GM21619 (cell line): ENCODE measurements at regions not wholly inside any gene's neighbourhood (a gene's known extent, or its start where the extent isn't known, plus 50 kb on each side); places are given as distances from the start of the nearest gene placed in this dataset.
"Not testable (repeated sequence)": the region's sequence is repeated elsewhere in the genome, so short reads cannot be mapped to it uniquely, and the experiment has no call there.

Source experiments
- ATAC-seq: cut with Tn5 transposase; IDR thresholded peaks from one replicate; pipeline ENCODE4 v1.9.1; 2021; ENCODE audit not compliant: unreplicated experiment

DNA sequence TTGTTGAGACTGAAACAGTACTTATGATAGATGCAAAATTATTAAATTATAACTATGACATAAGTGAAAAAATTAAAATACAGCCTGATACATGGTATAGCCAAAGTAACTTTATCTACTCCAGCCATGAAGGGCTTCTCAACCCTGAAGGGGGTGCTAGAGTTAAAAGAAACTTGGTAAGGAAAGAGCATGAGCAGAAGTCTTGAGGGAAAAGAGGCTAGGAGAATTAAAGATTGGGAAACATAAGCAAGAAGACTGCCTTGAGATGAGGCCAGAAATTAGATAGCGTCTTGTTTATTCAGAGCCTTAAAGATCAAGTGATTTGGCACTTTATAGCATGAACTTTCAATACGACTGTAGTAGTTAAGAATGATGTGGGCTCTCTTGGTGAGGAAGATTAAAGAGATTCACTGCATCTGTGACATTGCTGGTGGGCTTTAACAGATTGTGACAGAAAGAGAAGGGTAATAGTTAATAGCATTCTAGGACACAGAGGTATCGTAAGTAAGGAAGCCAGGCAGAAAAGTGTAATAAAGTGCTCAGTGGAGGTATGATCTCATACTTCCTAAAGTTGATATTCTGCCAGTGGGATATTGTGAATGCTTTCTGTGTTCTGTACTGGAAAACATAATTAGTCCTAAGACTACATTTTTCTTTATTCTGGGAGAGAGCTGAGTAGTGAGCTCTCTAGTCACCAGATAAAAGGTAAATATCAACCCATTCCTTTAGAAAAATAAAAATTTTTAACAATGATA is 385.4 kb upstream of the PRR20A start:
- ATAC-seq, result no peak

DNA sequence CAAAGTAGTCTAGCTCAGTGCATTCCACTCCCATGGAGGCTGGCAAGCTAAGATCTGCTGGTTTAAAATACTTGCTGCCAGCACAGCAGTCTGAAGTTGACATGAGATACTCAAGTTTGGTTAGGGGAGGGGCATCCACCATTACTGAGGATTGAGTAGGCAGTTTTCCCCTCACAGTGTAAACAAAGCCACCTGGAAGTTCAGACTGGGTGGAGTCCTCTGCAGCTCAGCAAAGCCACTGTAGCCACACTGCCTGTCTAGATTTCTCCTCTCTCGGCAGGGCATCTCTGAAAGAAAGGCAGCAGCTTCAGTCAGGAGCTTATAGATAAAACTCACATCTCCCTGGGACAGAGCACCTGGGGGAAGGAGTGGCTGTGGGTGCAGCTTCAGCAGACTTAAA is 377.4 kb upstream of the PRR20A start:
- not testable (repeated sequence) for ATAC-seq

DNA sequence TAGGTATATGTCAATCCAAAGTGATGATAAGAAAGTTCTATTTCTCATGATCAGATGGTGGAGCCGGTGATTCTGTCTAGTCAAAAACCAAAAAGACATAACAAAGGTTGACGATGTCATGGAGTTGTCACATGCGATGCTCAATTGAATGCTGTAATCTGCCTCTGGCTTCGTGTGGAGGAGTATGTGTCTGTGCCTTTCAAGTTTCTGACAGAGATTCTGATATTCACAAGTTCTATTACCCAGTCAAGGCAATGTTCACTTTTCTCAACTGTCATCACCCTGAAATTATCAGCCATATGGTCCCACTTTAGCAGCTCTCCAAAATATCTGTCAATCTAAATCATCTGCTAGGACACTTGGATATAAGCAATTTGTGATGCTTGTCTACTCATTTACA is 367.6 kb upstream of the PRR20A start:
- ATAC-seq, result no peak

DNA sequence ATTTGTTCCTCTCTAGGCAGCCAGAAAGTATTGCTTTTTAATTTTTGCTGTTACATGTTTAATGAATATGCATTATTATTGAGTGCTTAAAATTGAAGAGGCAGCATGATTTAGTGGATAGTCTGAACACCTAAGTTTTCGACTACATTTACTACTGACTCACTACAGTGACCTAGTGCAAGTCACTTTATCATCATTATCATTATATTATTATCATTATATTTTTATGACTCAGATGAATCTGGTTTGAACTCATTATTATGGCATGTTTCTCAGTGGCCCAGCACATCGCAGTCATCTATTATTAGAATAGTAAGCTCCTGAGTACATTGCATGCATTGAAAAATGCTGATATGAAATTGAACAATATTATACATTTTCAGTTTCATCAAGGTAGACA is 351.2 kb upstream of the PRR20A start:
- no peak for ATAC-seq

DNA sequence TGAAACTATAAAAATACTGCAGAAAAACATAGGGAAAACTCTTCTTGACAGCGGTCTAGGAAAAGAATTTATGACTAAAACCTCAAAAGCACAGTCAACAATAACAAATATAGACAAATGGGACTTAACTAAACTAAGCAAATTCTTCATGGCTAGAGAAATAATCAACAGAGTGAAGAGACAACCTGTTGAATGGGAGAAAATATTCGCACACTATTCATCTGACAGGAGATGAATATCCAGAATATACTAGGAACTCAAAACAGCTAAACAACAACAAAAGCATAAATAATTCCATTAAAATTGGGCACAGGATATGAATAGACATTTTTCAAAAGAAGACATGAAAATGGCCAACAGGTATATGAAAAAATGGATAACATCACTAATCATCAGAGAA is 303.6 kb upstream of the PRR20A start:
- no peak for ATAC-seq

DNA sequence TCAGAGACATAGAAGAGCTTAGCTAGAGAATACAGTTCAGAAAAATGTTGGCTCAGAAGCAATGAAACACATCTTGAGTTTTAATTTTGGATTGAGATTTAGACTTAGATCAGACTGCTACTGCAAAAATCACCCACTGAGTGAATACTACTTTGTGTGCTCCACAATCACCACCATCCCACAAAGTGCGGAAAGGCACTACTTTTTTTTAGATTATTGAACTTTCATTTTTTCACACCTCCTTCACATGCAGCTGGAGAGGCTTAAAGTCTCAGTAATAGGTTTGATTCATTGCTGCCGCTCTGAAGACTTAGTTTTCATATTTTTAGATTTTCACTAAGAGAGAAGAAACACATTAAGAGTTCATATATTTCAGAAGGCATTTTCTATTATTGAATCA is 289.9 kb upstream of the PRR20A start:
- no peak for ATAC-seq

DNA sequence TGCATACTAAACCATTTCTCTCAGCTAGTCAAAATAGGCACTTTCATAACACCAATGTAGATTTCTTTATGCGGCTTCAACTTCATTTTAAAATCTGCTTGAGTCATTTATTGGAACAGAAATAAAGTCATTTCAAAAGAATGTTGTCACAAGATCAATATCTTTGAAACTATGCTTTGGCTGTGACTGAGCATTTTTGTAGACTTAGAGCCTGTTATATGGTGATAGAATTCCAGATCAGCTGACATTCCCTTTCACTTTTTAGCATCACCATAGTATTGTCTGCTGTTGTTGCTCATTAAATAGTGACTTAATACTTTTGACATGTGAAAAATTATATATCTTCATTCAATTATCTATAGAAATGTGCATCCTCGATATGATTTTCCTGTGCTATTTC is 279.2 kb upstream of the PRR20A start:
- no peak for ATAC-seq

DNA sequence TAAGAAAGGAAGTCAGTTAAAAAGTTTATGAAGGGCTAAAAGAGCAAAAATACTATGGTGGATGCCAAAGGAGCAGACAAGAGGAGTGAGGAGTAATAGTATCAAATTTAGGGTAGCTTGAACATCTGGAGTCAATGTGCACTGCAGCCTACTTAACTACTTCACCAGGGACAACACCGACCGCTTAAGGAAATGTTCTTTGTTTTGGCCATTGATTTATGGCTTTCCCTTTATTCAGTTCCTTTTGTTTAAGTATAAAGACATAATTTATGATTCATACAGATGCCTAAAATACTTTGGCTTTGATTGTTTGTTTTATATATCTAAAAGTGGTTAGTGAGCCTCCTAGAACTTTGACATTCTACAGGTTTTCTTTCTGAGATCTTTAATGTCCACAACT is 276.3 kb upstream of the PRR20A start:
- ATAC-seq, result no peak

DNA sequence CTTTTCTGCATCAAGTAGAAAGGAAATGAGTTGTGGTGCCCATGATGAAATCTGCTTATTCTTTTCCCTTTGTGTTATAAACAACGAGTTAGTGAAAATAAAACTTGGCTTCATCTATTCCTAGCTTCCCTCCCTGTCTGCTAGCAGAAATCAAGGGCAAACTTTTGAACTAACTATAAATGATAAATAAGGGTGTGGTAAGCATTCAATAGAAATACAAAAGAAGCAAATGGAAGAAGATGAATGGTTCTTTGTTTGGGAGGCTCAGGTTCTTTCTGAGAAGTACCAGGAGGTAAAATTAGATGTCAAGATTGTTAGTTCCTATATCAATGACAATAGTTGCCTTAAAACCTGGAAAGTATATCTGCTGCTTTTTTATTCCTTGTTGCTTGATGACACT is 275.3 kb upstream of the PRR20A start:
- ATAC-seq, result no peak

DNA sequence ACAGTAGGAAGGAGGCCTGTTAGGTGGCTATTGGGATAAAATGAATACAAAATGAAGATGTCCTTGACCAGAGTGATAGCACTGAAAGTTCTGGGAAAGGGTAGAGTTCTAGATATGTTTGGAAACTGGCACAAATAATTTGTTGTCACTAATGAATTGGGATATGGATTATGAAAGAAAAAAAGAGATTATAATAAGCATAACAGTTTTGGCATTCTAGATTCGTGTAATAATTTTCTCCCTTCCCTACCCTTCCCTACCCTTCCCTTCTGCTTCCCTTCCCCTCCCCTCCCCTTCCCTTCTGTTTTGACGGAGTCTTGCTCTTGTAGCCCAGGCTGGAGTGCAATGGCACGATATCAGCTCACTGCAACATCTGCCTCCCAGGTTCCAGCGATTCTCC is 271.0 kb upstream of the PRR20A start:
- no peak for ATAC-seq

DNA sequence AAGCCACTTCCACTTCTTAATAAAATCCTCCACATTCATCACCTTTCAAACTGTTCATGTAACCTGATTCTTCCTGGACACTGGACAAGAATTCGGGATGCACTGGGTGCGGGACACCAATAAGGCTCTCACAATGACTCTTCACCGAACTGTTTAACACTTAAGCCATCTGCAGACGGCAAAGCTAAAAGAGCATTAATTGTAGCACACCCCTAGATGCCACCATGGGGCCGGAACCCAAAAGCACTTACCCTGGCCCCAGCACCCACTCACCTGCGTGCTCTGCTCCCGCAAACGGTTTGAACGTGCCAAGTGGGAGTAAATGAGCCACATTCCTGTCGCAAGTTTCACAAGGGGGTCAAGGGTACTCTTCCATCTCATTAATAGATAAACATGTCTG is 254.3 kb upstream of the PRR20A start:
- ATAC-seq, result no peak

DNA sequence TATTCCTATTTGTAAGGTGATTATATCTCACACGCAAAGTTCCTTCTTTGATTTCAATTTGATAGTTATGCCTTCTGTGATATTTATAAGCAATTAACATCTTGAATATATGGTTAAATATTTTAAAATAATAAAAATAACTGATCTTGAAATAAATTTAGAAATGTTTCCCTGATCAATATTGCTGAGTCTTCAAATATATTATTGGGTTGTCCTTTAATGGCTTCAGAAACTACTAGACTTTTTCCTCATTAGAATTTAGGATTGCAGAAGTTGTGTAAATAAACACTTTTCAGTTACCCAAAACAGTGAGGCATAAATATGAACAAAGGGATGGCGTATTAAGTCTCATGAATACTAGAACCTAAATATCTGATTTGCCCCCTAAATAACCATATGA is 252.3 kb upstream of the PRR20A start:
- ATAC-seq, result no peak

DNA sequence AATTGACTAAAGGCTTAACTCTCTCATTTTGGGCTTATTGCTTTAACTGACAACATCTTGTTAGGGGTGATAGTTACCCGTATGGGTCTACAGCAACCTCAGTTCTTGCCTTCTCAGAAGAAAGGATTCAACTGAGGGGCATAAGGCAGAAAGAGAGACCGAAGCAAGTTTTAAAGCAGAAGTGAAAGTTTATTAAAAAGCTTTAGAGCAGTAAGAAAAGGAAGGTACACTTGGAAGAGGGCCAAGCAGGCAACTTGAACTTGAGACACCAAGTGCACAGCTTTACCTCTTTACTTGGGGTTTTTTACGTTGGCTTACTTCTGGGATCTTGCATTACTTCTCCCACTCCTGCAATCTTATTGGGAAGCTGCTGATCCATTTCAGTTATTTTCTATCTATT is 246.9 kb upstream of the PRR20A start:
- no peak for ATAC-seq

DNA sequence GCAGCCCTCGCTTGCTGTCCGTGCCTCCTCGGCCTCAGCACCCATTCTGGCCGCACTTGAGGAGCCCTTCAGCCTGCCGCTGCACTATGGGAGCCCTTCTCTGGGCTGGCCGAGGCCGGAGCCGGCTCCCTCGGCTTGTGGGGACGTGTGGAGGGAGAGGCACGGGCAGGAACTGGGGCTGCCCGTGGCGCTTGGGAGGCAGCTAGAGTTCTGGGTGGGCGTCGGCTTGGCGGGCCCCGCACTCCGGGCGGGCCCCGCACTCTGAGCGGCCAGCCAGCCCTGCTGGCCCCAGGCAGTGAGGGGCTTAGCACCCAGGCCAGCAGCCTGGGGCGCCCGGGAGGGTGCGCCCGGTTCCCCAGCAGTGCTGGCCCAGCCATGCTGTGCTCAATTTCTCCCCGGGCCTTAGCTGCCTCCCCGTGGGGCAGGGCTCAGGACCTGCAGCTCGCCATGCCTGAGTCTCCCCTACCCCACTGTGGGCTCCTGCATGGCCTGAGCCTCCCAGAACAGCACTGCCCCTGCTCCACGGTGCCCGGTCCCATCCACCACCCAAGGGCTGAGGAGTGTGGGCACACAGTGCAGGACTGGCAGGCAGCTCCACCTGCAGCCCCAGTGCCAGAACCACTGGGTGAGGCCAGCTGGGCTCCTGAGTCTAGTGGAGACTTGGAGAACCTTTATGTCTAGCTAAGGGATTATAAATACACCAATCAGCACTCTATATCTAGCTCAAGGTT is 240.0 kb upstream of the PRR20A start:
- ATAC-seq, result no peak

DNA sequence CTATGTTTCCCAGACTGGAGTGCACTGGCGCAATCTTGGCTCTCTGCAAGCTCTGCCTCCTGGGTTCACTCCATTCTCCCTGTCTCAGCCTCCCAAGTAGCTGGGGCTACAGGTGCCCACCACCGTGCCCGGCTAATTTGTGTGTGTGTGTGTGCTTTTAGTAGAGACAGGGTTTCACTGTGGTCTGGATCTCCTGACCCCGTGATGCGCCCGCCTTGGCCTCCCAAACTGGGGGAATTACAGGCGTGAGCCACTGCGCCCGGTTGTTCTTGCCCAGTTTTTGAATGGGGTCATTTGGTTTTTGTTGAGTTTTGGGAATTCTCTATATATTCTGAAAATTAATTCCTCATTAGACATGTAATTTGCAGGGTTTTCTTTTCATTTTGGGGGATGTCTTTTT is 238.4 kb upstream of the PRR20A start:
- ATAC-seq, result no peak

DNA sequence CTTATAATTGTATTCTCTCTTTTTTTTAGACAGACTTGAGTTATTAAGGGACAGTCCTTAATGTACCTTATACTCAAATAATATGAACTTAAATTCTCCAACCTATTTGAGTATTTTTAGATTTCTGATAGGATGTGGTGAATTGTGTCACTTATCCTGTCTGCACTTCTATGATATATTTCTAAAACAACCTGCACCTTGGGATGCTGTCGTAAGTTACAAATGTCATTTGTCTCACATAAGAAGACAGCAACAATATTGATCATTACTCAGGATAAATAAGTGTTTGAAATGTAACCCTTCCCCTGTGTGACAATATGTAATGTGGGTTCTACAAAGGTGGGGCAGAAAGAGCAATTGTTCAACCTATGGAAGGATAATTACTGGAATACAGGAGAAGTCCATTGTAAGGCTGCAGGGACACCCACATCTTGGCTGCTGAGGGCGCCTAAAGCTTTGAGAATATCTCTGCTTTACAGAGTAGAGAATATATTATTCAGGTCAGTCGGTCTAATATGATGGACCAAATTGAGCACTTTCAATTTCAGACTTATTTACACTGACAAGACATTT is 236.9 kb upstream of the PRR20A start:
- ATAC-seq, result no peak

DNA sequence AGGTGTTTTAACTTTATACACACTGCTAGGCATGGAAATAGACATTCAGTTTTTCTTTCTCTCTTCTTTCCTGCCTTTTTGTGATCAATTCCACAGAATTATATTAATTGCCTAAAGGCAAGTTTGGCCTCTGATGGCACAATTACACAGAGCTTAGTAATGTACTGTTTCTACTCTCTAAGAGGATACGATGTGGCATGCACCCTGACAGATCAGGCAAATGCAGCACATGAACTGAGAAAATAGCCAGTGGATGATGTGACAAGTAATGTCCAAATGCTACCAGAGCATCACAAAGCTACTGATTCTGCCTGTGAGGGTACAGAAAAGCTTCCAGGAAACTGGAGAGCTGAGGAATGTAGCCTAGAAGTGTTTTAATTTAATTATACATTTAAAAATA is 233.8 kb upstream of the PRR20A start:
- ATAC-seq, result no peak

DNA sequence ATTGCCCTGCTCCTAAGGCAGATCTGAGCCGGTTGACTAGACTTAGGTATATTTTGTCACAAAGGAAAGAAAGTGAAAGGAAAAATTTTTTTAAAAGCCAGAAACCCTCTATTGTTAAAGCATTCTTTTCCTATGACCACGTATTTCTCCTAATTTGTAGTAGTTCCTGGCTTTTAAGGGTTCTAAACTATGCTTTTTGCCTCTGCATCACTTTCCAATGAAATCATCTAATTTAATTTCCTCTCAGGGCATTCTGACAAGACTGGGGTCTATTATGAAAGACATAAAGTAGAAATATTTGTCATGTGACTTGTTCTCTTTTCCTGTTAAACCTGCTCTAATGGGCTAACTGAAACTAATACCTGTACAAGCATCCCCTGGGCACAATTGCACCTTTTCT is 233.0 kb upstream of the PRR20A start:
- no peak for ATAC-seq

DNA sequence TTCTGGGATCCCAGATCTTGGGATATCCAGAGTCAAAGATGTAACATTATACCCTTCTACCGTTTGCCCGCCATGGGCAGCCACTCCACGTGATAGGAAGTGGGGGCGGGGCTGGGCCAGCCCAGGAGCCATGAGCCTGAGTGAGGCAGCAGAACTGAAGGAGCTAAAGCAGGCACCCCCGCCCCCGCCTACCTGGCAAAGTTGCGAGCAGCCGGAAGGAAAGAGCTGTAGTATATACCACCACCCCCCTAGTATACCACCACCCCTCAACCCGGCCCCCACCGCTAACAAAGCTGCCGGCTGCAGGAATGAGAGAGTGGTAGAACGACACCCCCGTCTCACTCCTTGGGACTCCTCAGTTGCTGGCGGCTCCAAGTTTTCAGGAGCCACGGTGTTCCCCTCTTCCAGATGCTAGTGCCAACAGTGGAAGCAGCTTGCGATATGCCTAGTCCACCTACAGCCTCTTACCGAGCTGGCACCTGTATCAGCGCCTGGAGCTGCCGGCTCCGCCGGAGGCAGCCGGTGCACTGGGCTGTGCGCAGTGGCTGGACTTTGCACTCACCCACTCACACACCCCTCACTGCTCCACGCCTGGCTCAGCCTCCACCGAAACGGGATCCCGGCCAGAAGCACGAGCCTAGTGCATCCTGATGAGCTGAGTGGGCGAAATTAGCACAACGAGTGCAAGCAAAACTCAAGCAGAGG is 230.7 kb upstream of the PRR20A start:
- ATAC-seq, result no peak

DNA sequence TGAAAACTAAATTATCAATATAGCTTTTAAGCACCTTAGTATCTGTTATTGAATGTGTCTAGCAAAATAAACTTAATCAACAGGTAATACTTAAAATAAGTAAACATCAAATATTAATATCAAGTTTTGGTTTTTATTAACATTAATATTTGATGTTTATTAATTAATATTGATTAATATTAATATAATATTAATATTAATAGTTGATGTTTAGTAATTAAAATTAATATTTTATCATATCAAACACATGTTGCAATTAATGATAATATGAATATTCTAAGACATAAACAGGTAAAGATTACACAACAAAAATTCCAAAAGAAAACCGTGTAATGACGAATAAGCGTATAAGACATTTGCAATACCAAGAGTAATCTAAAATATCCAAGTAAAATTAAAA is 222.8 kb upstream of the PRR20A start:
- no peak for ATAC-seq

DNA sequence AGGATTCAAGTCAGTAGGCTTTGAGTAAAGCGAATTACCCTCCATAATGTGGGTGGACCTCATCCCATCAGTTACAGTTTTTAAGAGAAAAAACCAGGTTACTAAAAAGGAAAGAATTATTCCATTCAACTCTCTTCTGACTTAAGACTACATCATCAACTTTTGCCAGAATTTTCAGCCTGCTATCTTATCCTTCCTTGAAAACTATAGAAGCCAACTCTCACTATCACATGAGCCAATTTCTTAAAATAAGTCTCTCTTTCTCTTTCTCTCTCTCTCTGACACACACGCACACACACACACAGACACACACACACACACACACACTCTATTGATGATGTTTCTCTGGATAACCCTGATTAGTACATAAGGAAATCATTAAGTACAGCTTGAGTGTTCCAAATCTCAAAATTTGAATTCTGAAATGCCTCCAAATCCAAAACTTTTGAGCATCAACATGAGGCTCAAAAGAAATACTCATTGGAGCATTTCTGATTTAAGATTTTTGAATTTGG is 217.0 kb upstream of the PRR20A start:
- no peak for ATAC-seq

DNA sequence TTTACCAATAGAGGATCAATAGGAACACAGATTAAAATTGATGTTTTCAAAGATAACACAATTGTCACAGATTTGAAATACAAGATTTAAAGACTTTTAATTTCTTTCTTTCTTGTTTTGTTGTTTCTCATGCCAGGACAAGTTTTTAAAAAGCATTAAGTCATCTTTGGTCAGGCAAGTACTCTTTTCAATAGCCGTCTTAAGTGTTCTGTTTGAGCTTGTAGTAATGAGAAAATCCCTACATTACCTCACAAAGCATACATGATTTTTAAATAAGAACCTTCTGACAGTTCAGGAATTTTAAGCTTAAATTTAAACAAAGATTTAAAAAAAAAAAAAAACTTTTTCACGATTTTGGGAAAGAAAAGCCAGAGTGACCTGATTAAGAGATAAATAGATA is 216.3 kb upstream of the PRR20A start:
- ATAC-seq, result no peak
